D721Med (cell line): ENCODE measurements at regions not wholly inside any gene's neighbourhood (a gene's known extent, or its start where the extent isn't known, plus 50 kb on each side); places are given as distances from the start of the nearest gene placed in this dataset.

Experiments used
- DNase-seq: peaks from one replicate; pipeline ENCODE4 v3.0.0; 2011; ENCODE audit warnings: low spot score; ENCODE audit not compliant: insufficient read length
- FAIRE-seq: peaks from 2 replicates; lab custom pipeline; 2011; peaks lifted over from hg19 to GRCh38; lab: Jason Lieb, UNC
- TF ChIP-seq, protein P1 (sequence below): IDR thresholded peaks from 2 replicates; pipeline ENCODE4 v1.5.1; 2012; ENCODE audit warnings: mild to moderate bottlenecking, control low read depth; ENCODE audit not compliant: insufficient read depth; ENCODE audit errors: missing control alignments

DNA sequence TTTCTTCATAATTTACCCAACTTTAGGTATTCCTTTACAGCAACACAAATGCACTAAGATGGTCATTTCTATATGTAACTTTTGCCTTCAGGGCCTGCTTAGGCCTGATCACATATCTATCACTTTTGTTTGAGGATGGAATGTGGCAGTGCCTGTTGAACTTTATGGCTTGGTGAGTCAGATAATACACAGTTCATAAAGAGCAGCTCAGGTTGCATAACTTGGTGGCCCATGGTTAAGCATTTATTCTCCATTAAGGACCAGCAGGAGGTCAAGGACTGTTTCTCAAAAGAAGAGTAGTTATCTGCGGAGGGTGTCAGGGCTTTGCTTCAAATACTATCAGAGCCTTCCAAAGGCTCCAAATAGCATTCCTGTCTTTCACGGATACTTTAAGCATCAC is 124.1 kb upstream of the PDHA2 start:
- FAIRE-seq = no peak
- no peak for DNase-seq
- TF ChIP-seq, protein P1, sequence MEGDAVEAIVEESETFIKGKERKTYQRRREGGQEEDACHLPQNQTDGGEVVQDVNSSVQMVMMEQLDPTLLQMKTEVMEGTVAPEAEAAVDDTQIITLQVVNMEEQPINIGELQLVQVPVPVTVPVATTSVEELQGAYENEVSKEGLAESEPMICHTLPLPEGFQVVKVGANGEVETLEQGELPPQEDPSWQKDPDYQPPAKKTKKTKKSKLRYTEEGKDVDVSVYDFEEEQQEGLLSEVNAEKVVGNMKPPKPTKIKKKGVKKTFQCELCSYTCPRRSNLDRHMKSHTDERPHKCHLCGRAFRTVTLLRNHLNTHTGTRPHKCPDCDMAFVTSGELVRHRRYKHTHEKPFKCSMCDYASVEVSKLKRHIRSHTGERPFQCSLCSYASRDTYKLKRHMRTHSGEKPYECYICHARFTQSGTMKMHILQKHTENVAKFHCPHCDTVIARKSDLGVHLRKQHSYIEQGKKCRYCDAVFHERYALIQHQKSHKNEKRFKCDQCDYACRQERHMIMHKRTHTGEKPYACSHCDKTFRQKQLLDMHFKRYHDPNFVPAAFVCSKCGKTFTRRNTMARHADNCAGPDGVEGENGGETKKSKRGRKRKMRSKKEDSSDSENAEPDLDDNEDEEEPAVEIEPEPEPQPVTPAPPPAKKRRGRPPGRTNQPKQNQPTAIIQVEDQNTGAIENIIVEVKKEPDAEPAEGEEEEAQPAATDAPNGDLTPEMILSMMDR = no peak

DNA sequence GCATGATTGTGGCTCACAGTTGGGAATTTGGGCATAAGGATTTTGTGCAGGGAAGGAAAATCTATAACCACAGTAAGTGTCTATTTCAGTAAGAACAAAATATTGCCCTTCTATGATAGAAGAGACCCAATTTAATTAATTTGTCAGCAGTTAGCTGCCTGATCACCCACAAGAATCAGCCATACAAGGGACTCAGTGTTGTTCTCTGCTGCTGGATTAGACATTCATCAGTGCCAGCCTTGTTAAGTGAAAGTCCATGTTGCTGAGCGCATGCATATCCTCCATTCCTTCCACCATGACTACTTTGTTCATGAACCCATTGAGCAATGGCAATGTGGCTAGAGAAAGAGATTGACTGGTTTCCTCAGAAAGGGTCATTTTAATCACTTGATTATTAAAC is 125.3 kb upstream of the PDHA2 start:
- TF ChIP-seq, protein P1 = no peak
- FAIRE-seq (no peak), DNase-seq (no peak)

DNA sequence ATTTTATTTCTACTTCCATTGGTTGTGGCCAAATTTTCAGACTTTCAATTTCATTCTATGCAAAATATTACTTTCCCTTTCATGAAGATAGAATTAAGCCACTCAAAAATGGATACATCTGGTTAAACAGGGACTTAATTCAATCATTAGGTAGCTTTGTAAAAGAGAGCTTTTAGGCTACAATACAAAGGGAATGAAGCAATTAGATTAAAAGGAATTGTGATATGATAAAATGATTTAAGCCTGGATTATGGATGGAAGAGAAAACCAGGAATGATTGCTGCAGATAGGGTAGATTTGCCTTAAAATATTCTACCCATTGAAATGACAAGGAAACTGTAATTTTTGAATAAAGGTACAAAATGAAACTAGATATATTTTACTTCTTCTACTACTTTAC is 134.6 kb upstream of the PDHA2 start:
- FAIRE-seq (no peak), DNase-seq (no peak)
- TF ChIP-seq, protein P1 = no peak

DNA sequence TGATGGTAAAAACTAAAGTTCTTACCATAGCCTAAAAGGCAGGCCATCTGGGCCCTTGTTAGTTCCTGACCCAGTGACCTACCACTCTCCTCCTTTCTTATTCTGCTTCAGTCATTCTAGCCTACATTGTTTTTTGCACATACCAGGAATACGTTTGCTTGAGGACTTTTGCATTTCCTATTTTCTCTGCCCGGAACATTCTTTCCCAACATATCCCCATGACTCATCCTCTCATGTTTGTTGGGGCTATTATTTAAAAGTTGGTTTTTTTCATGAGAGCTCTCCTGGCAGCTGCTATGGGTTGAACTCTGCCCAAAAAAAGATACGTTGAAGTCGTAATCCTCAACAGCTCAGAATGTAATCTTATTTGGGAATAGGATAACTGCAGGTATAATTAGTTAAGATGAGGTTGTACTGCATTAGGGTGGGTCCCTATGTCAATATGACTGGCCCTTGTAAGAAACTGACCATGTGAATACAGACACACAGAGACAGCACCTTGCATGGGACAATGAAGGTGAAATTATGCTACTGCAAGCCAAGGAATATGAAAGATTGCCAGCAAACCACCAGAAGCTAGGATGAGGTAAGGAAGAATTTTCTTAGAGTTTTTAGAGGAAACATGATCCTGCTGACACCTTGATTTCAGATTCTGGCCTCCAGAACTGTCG is 138.3 kb upstream of the PDHA2 start:
- FAIRE-seq (no peak), DNase-seq (no peak)
- TF ChIP-seq, protein P1 = no peak

DNA sequence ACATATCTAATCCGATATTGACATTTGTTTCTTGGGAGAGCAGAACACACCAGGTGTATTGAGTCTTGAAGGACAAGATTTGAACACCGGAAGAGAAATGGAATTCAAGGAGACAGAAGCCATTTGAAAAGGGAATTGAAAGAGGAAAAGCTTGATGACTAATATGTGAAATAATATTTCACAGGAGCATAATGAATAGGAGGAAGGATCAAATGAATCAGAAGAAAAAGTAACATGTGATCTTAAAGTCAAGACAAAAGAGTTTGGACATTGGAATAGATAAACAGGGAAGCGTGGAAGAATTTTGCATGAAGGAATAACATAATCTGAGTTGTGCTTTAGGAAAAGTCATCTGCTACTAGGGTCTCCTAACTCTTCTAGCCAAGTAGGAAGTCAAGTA is 145.5 kb upstream of the PDHA2 start:
- TF ChIP-seq, protein P1 = no peak
- FAIRE-seq (no peak), DNase-seq (no peak)

DNA sequence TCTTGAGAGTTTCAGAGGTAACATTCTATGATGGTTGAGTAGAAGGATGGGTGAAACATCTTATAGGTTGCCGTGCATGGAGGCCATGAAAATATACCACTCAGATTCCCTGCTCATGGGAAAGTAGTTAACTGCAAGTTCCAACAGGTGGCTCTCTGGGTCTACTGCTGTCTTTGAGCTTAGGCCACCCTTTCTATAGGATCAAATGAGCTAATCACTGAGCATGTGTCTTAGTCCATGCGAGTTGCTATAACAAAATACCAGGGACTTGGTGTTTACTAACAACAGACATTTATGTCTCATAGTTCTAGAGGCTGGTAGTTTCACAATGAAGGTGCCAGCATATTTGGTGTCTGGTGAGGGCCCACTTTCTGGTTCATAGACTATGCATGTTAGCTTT is 144.8 kb upstream of the UNC5C start:
- no peak for DNase-seq
- FAIRE-seq = no peak

DNA sequence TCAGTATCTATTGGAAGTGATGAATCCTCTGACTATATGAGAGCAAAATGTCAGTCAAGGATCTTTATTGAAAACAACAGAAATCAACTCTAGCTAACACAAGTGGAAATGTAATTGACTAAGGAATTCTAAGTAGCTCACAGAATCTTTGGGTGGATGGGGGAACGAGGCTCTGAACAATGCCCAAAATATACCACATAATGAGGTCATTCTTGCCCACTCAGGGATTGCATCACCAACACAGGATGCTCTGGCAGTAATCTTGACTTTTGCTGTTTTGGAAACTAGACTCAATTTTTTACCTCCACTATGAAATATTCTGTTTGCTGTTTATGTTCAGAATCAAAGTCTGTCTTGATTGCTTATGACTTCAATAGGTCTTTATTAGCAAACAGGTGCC is 127.4 kb upstream of the UNC5C start:
- TF ChIP-seq, protein P1 = no peak
- DNase-seq = no peak
- FAIRE-seq = no peak

More for the DNA sequence above, 144.8 kb upstream of the UNC5C start:
- TF ChIP-seq, protein P1 = no peak
